ENCODE measurements at regions not wholly inside any gene's neighbourhood (a gene's known extent, or its start where the extent isn't known, plus 50 kb on each side); places are given as distances from the start of the nearest gene placed in this dataset.

GRCh38 chr12:124162151-124163110 lies 132.5 kb upstream of the RFLNA start:
- DNase-seq (ENCODE audit: low spot score): no peak

GRCh38 chr12:124165695-124166094 lies 129.2 kb upstream of the RFLNA start:
- no peak for DNase-seq (ENCODE audit: low spot score)

GRCh38 chr12:124167141-124167540 lies 127.8 kb upstream of the RFLNA start:
- DNase-seq (ENCODE audit: low spot score): no peak

- DNase-seq (ENCODE audit: low spot score): no peak
Measured at GRCh38 chr12:124168016-124168786, 126.7 kb upstream of the RFLNA start.

- DNase-seq (ENCODE audit: low spot score): no peak
Measured at GRCh38 chr12:124169577-124170284, 125.2 kb upstream of the RFLNA start.

GRCh38 chr12:124170760-124171159 lies 124.1 kb upstream of the RFLNA start:
- peak; percentile 31 for DNase-seq (ENCODE audit: low spot score)

GRCh38 chr12:124171231-124171979 lies 123.5 kb upstream of the RFLNA start:
- no peak for DNase-seq (ENCODE audit: low spot score)

- DNase-seq (ENCODE audit: low spot score): no peak
Measured at GRCh38 chr12:124172636-124173035, 122.3 kb upstream of the RFLNA start.

- DNase-seq (ENCODE audit: low spot score): no peak
Measured at GRCh38 chr12:124173692-124174091, 121.2 kb upstream of the RFLNA start.

- no peak for DNase-seq (ENCODE audit: low spot score)
Measured at GRCh38 chr12:124174451-124175348, 120.2 kb upstream of the RFLNA start.

- no peak for DNase-seq (ENCODE audit: low spot score)
Measured at GRCh38 chr12:124175704-124176103, 119.2 kb upstream of the RFLNA start.

- no peak for DNase-seq (ENCODE audit: low spot score)
Measured at GRCh38 chr12:124177276-124177950, 117.5 kb upstream of the RFLNA start.

GRCh38 chr12:124177951-124178316 lies 117.0 kb upstream of the RFLNA start:
- no peak for DNase-seq (ENCODE audit: low spot score)

- no peak for DNase-seq (ENCODE audit: low spot score)
Measured at GRCh38 chr12:124179936-124180607, 114.8 kb upstream of the RFLNA start.

GRCh38 chr12:124183172-124183571 lies 111.7 kb upstream of the RFLNA start:
- DNase-seq (ENCODE audit: low spot score): no peak

GRCh38 chr12:124184456-124184855 lies 110.4 kb upstream of the RFLNA start:
- DNase-seq (ENCODE audit: low spot score): no peak

GRCh38 chr12:124185971-124186686 lies 108.8 kb upstream of the RFLNA start:
- DNase-seq (ENCODE audit: low spot score): peak; percentile 79

GRCh38 chr12:124188084-124188483 lies 106.8 kb upstream of the RFLNA start:
- peak; percentile 12 for DNase-seq (ENCODE audit: low spot score)

All from umbilical cord (tissue), 1 donor.